ENCODE measurements at regions not wholly inside any gene's neighbourhood (a gene's known extent, or its start where the extent isn't known, plus 50 kb on each side); places are given as distances from the start of the nearest gene placed in this dataset.

GRCh38 chr15:79180318-79180717 is 89.7 kb upstream of the RASGRF1 start:
- H3K27me3 ChIP-seq (ENCODE audit: low read depth), result peaks cover 9% of the 10 kb centered on the region
- peaks cover 3% of the 10 kb centered on the region for H3K9me3 ChIP-seq (replicated peaks)
- no peaks in the 10 kb centered on the region for H3K36me3 ChIP-seq
- no peak for TF ChIP-seq CTCF (IDR thresholded peaks at IDR 0.05; ENCODE audit: borderline replicate concordance)
- no peak overlapping the region for H3K4me3 ChIP-seq
- H3K4me1 ChIP-seq, result no peaks in the 10 kb centered on the region
- H3K27ac ChIP-seq (replicated peaks), result no peak overlapping the region
- intact Hi-C loops (cut with micrococcal nuclease), result no loop called here
- no peak for DNase-seq

DNA sequence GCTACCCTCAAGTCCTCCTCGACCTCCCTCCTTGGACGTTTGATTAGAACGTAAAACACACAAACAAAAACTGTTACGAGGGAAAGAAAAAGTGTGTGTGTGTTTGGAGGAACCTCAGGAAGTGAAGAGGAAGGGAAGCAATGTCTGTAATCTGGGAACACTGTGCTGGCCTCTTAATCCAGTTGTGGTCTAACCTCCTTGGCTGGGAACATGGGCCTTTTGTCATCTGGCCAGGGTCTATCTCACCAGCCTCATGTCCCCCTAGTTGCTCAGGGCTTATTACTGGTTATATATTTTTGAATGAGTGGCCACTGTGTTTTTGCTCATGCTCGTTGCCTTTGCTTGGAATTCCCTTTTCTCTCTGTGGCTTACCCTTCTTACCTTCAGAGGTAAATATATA is 89.0 kb upstream of the RASGRF1 start:
- DNase-seq, result no peak
- TF ChIP-seq CTCF (IDR thresholded peaks at IDR 0.05; ENCODE audit: borderline replicate concordance), result no peak
- intact Hi-C loops (cut with micrococcal nuclease), result no loop called here
- no peak overlapping the region for H3K27ac ChIP-seq (replicated peaks)
- peaks cover 3% of the 10 kb centered on the region for H3K9me3 ChIP-seq (replicated peaks)
- peaks cover 9% of the 10 kb centered on the region for H3K27me3 ChIP-seq (ENCODE audit: low read depth)
- no peaks in the 10 kb centered on the region for H3K4me1 ChIP-seq
- H3K36me3 ChIP-seq, result no peaks in the 10 kb centered on the region
- H3K4me3 ChIP-seq, result no peak overlapping the region

- no peak for TF ChIP-seq CTCF (IDR thresholded peaks at IDR 0.05; ENCODE audit: borderline replicate concordance)
- no peaks in the 10 kb centered on the region for H3K4me1 ChIP-seq
- DNase-seq, result no peak
- H3K36me3 ChIP-seq, result no peaks in the 10 kb centered on the region
- intact Hi-C loops (cut with micrococcal nuclease), result no loop called here
- no peak overlapping the region for H3K4me3 ChIP-seq
- H3K27me3 ChIP-seq (ENCODE audit: low read depth), result peaks cover 9% of the 10 kb centered on the region
- no peak overlapping the region for H3K27ac ChIP-seq (replicated peaks)
- peaks cover 3% of the 10 kb centered on the region for H3K9me3 ChIP-seq (replicated peaks)
Observed at GRCh38 chr15:79179108-79179561, 88.6 kb upstream of the RASGRF1 start.

GRCh38 chr15:79178594-79178993 is 88.0 kb upstream of the RASGRF1 start:
- TF ChIP-seq CTCF (IDR thresholded peaks at IDR 0.05; ENCODE audit: borderline replicate concordance), result no peak
- Histone ChIP-seq H3K4me3 (no peak overlapping the region), H3K9me3 (replicated peaks) (peaks cover 3% of the 10 kb centered on the region), H3K4me1 (no peaks in the 10 kb centered on the region), H3K27me3 (ENCODE audit: low read depth) (peaks cover 10% of the 10 kb centered on the region), H3K27ac (replicated peaks) (no peak overlapping the region), H3K36me3 (no peaks in the 10 kb centered on the region)
- intact Hi-C loops (cut with micrococcal nuclease), result no loop called here
- DNase-seq, result no peak

GRCh38 chr15:79176151-79176550 is 85.6 kb upstream of the RASGRF1 start:
- Histone ChIP-seq H3K4me1 (peaks cover 16% of the 10 kb centered on the region), H3K9me3 (replicated peaks) (peaks cover 3% of the 10 kb centered on the region), H3K27ac (replicated peaks) (no peak overlapping the region), H3K27me3 (ENCODE audit: low read depth) (peaks cover 17% of the 10 kb centered on the region), H3K36me3 (no peaks in the 10 kb centered on the region), H3K4me3 (no peak overlapping the region)
- intact Hi-C loops (cut with micrococcal nuclease), result no loop called here
- DNase-seq, result no peak
- TF ChIP-seq CTCF (IDR thresholded peaks at IDR 0.05; ENCODE audit: borderline replicate concordance), result no peak

Measured in left ventricle myocardium inferior (tissue), 1 donor.